Fibroblast of the aortic adventitia (primary cell): ENCODE measurements at regions not wholly inside any gene's neighbourhood (a gene's known extent, or its start where the extent isn't known, plus 50 kb on each side); places are given as distances from the start of the nearest gene placed in this dataset.

Experiments used
- DNase-seq: peaks from one replicate; pipeline ENCODE4 v3.0.0-alpha.2; 2010; ENCODE audit warnings: low read depth
- H3K4me3 ChIP-seq: 2 replicates; pipeline ENCODE4 v1.5.1; 2011; ENCODE audit warnings: low read depth, mild to moderate bottlenecking, control low read depth, low read length, moderate library complexity
- TF ChIP-seq, protein P1 (sequence below): IDR thresholded peaks from 2 replicates; pipeline ENCODE4 v1.5.1; 2011; ENCODE audit warnings: mild to moderate bottlenecking, low read length, control low read depth, inconsistent platforms; ENCODE audit not compliant: insufficient read depth

DNA sequence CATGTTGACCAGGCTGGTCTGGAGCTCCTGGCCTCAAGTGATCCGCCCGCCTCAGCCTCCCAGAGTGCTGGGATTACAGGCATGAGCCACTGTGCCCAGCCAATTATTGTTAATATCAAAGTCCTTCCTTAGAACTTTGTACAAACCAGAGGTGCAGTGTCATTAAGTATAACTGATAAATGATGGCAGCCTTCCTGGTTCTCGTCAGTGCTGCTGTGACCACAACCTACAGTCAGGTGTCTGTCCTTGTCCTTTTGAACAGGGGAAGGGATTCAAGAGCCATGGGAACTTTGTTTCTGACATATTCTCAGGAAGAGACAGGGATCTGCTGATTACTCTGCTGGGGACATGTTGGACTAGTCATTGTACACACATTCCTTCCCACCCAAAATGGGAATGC is 103.2 kb upstream of the TIAM2 start:
- DNase-seq: no peak
- TF ChIP-seq, protein P1, sequence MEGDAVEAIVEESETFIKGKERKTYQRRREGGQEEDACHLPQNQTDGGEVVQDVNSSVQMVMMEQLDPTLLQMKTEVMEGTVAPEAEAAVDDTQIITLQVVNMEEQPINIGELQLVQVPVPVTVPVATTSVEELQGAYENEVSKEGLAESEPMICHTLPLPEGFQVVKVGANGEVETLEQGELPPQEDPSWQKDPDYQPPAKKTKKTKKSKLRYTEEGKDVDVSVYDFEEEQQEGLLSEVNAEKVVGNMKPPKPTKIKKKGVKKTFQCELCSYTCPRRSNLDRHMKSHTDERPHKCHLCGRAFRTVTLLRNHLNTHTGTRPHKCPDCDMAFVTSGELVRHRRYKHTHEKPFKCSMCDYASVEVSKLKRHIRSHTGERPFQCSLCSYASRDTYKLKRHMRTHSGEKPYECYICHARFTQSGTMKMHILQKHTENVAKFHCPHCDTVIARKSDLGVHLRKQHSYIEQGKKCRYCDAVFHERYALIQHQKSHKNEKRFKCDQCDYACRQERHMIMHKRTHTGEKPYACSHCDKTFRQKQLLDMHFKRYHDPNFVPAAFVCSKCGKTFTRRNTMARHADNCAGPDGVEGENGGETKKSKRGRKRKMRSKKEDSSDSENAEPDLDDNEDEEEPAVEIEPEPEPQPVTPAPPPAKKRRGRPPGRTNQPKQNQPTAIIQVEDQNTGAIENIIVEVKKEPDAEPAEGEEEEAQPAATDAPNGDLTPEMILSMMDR: no peak
- H3K4me3 ChIP-seq: no peak overlapping the region

DNA sequence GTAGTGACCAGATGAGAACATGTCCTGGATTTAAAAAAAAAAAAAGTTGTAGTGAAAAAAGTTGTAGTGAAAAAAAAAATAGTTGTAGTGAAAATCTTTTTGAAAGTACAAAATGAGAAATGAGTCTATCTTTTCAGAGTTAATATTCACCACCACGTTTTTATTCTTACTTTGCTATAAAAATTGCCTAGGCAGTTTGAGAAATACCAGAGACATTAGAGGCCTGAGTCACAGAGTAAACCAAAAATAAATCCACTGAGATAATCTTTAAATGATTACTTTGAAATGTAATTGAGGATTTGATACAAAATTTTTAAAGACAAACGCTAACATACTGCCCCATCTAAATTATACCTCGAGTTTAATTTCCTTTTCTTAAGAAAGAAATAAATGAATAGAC is 101.2 kb upstream of the TIAM2 start:
- peak; percentile 53 for DNase-seq
- no peak overlapping the region for H3K4me3 ChIP-seq
- TF ChIP-seq, protein P1: no peak

DNA sequence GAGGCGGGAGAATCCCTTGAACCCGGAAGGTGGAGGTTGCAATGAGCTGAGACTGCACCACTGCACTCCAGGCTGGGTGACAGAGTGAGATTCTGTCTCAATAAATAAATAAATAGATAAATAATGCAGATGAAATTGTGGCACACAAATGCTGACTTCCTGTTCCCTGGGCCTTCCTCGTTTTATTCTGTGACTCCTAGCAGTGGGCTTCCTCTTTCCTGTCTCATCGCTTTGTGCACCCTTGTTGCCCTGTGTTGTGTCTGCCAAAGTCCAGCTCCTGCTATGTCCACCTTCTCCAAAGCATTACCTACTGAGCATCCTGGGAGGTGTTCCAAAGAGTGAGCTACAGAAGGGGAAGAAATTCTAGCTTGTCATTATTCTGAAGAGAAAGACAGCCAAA is 100.2 kb upstream of the TIAM2 start:
- H3K4me3 ChIP-seq: no peak overlapping the region
- no peak for DNase-seq
- TF ChIP-seq, protein P1: no peak

DNA sequence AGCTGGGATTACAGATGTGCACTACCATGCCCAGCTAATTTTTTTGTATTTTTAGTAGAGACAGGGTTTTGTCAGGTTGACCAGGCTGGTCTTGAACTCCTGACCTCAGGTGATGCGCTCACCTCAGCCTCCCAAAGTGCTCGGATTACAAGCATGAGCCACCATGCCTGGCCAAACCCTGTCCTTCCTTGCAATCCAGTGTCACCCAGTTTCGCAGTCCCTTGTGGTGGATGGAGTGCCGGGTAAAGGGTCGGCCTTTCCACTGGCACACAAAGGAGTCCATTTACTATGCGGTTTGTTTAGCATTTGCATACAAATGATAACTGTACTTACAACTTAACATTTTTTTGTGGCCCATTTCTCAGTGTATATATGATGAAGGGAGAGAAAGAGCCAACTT is 99.3 kb upstream of the TIAM2 start:
- H3K4me3 ChIP-seq: no peak overlapping the region
- TF ChIP-seq, protein P1: no peak
- DNase-seq: no peak

DNA sequence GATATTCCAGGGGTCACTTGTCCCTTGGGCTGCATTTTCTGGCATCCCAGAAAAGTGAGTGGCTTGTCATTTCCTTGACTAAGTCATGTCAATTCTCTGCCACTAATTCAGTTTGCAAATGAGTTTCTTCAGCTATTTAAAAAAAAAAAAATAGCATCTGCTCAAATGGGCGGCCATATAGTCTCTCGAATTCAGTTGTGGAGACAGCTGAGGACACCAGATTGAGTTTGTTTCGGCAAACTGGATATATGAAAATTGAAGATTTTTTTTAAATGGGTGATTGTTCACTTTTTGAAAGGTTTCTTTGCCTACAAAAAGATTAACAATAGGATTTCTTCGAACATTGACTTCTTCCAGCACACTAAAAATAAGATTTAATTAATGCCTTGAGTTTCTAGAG is 96.3 kb upstream of the TIAM2 start:
- DNase-seq: no peak
- no peak overlapping the region for H3K4me3 ChIP-seq
- TF ChIP-seq, protein P1: no peak

DNA sequence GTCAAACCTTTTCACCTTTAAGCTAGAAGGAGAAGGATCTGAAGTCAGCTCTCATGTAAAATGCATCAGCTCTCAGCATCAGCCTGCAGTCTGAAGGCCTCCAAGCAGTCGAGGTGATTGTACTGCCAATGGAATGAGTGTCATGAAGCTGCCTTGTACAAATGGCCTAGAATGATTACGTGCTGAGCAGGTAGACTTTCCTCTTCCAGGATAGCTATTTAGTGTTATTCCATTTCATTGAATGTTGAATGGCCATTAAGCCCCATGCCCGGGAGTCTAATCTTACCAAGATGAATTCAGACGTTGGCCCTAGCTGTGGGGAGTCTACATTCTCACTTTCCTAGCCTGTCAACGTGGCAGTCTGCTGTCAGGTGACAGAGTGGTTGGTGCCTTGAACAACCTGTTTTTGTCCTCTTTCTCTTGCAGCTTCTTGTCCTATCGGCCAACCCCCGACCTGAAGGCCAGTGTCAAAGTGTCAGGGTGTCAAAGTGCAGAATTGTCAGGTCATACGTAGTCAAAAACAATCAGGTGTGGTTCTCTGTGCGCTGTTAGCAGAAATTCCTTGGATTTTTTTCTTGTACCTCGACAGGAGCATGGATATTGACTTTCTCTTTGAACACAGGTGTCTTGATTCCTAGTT is 95.2 kb upstream of the TIAM2 start:
- no peak overlapping the region for H3K4me3 ChIP-seq
- TF ChIP-seq, protein P1: no peak

More for the DNA sequence above, 95.2 kb upstream of the TIAM2 start:
- no peak for DNase-seq
